SH-SY5Y (cell line): ENCODE measurements at regions not wholly inside any gene's neighbourhood (a gene's known extent, or its start where the extent isn't known, plus 50 kb on each side); places are given as distances from the start of the nearest gene placed in this dataset.

ENCODE experiments used
- GATA2 ChIP-seq: IDR thresholded peaks from 2 replicates; pipeline ENCODE4 v1.6.1; 2011; ENCODE audit warnings: mild to moderate bottlenecking, low read depth, low read length
- GATA3 ChIP-seq: IDR thresholded peaks from 2 replicates; pipeline ENCODE4 v1.6.1; 2011; ENCODE audit warnings: low read depth, mild to moderate bottlenecking, low read length, moderate library complexity

DNA sequence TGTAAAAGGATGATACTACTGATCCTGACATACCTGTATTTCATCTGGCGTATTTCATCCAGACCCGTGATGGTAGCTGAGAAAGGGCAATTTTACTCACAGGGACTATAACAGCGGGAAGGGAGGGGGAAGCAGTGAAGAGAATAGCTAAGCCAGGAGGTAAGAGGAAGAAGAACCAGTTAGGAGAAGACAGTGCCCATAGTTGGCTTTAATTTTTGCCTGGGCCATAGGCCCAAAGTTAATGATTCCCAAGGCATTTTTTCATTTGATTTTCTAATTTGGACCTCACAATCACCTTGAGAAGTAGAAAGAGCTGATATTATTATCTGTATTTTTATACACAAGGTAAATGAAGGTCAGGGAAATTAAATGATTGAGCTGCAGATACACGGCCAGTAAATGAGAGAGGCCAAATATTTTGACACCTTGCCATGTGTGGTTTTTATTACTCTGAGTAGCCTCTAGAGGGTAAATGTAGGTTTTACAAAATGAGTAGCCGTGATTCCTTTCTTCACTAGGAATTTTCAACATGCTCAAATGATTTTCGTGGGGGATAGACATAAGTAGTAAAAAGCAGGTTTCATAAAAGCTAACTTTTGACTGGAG lies 382.2 kb downstream of the FUT8 start:
- TF ChIP-seq GATA2 (no peak), GATA3 (no peak)

DNA sequence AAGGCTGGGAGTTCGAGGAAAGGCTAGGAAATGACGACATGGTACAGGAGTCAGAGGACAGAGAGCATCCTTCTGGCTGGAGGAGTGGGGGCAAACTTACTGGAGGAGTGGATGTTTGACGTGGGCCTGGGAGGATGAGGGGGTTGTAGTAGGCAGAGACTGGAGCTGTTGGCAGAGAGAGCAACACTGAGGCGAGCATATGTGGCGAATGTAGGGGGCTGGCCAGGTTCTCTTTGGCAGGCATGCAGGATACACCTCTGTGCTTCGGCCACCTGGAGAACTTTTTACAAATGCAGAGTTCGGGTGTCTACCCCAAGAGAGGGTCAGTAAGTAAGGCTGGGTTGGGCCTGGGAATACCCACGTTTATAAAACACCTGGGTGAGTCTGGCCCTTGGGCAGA lies 385.7 kb downstream of the FUT8 start:
- no peak for TF ChIP-seq GATA2
- TF ChIP-seq GATA3 = no peak

DNA sequence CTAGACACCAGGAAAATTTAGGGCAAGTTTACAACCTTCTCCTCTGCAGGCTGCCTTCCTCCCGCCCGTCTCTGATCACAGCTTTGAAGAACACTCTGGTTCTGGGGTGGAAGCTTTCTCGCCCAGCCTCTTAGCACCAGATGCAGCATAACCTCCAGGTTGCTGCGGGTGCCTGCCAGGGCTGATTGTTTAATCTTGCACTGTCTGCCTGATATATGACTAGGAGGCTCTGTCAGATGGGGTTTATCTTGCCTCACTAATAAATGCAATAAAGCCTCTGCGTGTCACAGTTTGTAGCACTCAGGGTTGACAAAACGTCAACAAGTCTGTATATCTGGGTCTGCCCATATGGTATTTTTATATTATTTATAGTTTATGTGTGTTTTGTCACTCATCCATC lies 388.2 kb downstream of the FUT8 start:
- TF ChIP-seq GATA3 (no peak), GATA2 (no peak)

DNA sequence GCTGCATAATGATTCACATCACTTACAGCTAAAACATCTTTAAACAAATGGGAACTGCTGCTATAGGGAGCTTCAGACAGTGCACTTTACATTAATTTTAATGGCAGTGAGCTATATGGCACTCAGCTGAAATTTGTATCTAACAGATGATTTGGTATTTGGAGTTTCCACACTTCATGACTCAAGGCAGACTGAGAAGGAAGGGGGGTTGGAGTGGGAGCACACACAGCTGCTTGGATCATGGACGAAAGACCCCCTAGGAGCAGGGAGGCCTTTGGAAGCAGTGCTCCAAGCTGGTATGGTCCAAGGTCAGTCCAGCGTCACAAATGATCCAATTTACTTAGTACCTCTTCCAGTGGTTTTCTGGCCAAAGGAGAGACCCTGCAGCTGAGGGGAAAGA lies 389.7 kb downstream of the FUT8 start:
- TF ChIP-seq GATA2 (no peak), GATA3 (no peak)

DNA sequence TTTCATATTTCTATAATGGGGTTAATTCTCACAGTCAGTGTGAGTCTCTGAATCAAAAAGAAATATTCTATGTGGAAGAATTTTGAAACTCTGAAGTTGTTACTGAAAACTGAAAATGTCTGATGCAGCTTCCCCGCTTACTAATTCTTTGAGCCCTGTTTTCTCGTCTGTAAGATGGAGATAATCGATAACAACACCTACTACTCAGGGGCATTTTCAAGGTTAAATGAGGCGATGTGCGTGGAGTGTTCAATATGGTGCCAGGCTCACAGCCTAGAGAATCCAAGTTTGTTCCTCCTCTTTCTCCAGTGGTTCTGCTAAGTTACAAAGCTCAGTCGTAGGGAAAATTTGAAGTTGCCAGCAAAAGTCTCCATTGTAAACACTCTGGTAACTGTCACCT lies 391.4 kb downstream of the FUT8 start:
- TF ChIP-seq GATA3 (no peak), GATA2 (no peak)

DNA sequence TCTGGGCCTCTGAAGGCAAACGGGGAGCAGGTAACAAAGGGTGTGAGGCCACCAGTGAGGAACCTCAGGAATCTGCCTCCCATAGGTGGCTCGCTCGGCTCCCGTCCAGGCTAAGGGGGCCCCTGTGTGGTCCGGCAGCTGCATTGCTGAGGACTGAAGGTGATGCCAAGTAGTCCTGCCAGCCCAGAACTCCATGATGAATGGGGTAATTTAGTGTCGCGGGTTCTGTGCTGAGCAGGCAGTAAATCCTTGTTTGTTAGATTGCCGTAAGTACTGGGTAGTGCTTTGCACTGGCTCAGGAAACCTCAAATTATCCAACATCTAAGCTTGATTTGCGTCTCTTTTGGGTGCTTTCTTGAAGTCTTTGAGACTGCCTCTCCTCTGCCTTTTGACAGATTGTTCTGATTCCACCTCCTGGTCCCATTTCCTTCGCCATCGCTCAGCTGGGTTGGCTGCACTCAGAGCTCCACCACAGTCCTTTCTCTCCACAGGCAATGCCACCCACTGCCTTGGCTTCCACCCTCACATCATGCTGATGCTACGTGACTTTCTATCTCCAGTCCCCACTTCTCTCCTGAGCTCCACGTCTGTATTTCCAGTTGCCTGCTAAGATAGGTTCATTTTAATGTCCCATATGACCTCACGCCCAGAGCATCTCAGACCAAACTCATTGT lies 392.0 kb downstream of the FUT8 start:
- no peak for TF ChIP-seq GATA2
- TF ChIP-seq GATA3 = no peak

DNA sequence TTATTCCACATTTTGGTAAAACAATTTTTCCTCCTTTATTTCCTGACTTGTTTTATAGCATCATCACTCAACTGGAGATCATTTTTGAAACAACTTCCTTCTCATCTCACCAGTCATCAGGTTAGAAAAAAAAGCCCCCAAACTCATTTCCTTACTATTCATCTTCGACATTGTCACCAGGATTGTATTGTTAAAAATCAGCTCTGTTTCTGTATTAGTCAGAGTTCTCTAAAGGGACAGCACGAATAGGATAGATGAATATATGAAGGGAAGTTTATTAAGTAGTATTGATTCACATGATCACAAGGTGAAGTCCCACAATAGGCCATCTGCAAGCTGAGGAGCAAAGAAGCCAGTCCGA lies 392.6 kb downstream of the FUT8 start:
- TF ChIP-seq GATA3 = no peak
- TF ChIP-seq GATA2 = no peak

DNA sequence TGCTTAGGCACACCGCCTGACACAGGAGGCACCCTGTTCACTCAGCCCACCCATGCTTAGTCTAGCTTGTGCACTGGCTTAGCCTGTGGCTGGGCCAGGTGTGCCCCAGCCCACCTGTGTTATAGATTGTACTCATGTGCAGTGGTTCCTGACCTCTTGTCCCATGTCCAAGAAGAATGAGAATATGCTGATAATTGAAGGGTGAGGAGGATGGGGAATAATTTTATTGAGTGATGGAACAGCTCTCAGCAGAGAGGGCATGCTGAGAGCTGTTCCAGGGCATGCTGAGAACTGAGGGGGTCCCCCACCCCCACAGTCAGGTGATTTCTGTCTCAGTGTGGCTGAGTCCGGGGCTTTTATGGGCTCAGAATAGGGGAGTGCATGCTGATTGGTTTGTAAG lies 395.9 kb downstream of the FUT8 start:
- TF ChIP-seq GATA3 = no peak
- no peak for TF ChIP-seq GATA2

DNA sequence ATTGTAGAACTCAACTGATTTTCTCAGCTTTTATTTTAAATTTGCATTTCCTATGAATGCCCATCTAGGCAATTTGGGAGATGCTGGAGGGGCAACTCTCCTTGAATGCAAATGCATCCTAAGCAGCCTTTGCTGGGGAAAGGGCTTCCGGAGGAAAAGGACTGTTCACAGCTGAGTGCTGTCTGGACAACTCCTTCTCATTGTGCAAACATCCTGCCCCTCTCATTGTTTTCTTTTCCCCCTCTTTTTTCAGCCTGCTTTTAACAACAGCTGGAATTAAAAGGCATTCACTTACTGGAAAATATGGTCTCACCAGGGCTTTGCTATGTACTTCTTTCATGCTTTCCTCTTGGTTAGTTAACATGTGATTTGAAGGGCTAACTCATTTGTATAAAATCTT lies 397.8 kb downstream of the FUT8 start:
- TF ChIP-seq GATA2 (no peak), GATA3 (no peak)

DNA sequence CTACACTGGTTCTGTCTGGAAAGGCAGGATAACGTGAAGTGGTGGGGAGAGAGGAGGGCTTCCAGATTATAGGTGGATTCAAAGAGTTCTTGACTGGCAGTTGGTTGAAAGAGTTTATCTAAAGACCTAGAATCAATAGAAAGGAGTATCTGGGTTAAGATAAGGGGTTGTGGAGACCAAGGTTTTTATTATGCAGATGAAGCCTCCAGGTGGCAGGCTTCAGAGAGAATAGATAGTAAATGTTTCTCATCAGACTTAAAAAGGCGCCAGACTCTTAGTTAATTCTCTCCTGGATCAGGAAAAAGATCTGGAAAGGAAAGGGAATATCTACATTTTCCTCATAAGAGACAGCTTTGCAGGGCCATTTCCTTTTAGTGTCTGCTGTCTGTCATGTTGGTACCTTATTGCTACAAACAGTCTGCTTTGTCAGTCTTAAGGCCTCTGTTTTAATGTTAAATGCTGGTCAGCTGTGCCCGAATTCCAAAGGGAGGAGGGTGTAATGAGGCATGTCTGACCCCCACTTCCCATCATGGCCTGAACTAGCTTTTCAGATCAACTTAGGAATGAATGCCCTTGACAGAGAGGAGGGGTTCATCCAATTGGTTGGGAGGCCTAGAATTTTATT lies 401.3 kb downstream of the FUT8 start:
- TF ChIP-seq GATA2 (no peak), GATA3 (no peak)

DNA sequence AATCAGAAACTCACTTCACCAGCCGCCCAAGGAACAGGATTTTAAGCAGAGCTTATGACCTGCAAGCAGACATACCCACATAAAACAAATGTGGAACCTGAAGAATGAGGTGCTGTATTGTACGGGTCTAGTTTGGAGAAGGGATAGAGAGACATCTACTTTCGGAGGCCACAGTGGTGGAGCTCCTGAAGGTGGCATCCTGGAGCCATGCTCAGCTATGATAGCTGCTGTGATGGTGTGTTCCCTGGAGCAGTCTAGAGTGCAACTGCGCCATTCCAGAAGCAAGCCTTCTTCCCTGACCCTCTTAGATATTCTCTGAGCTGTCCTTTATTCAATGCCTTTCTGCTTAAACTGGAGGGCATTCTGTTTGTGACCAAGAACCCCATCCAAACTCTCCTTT lies 402.6 kb downstream of the FUT8 start:
- TF ChIP-seq GATA2 = no peak
- no peak for TF ChIP-seq GATA3

DNA sequence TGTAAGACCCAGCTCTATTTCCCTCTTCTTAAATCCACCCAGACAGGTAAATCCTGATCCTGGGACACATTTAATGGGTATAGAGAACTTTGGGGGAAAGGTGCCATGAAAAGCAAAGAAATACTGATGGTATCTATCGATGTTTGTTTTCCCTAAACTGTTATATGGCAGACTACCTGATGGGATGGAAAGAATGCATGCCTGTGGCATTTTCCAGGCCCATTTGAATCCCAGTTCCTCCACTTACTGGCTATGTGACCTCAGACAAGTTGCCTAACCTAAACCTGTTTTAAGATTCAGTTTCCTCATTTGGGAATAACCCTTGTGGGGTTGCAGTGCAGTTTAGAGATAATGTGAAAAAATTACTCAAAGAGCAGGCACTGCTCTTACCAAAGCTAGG lies 404.5 kb downstream of the FUT8 start:
- TF ChIP-seq GATA3 (no peak), GATA2 (no peak)

DNA sequence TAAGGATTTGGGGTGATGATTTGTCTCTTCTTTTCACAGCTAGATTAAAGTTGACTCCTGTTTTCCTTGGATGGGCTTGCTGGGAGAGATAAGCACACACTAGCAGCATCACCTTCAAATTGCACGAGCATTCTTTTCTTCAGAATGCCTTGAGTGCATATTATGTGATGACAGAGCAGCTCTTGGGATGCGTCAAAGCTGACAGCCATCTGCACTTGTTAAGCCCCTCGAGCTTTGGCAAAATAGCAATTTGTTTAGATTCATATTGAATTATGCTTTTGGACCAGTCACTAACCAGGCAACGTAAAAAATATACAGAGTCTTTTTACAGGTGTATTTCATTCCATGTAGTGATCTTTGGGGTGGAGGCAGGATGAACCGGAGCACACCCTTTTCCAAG lies 407.0 kb downstream of the FUT8 start:
- TF ChIP-seq GATA2 (no peak), GATA3 (no peak)

DNA sequence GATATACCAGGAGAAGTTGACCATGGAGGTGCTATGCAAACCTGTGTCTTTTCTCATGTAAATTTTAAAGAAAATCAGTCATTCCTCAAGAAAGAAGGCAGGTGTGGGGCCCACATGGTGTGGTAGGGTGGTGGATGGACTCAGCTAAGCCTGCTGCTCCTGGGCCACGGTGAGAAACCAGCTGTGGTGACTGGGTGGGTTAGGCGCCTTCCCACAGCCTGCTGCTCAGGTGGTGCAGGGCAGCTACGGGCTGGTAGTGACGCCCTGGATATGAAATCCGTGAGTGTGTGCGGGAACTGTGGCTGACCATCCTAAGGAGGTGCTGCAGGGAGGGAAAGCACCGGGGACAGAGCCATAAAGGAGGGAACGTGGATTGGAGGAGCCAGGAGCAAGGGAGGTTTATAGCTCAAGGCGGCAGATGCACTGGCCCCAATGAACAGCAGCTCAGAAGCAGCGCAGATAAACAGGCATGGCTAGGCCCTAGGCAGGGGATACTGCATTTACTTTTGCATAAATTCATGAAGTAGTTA lies 408.8 kb downstream of the FUT8 start:
- TF ChIP-seq GATA3 = no peak
- TF ChIP-seq GATA2 = no peak
